ENCODE measurements at regions not wholly inside any gene's neighbourhood (a gene's known extent, or its start where the extent isn't known, plus 50 kb on each side); places are given as distances from the start of the nearest gene placed in this dataset.

DNA sequence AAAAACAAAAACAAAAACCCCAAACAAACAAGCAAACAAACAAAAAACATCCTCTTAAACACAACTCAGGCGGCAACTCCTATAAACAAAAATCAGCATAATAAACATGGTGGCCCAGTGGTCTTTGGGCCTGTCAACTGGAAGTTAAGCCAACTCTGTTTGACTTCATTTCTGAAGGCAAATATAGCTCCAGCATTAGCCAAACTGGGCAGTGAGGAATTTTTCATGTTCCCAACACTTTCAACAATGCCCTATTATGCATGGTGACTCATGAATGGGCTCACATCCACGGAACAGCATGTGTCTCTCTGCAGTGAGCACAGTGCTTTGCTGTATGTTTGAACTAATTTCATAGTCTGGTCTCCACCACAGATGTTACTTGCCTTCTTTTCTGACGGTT, 143.9 kb upstream of the STC2 start:
- DNase-seq (ENCODE audit: extremely low spot score), result no peak
- TF ChIP-seq, protein P1, sequence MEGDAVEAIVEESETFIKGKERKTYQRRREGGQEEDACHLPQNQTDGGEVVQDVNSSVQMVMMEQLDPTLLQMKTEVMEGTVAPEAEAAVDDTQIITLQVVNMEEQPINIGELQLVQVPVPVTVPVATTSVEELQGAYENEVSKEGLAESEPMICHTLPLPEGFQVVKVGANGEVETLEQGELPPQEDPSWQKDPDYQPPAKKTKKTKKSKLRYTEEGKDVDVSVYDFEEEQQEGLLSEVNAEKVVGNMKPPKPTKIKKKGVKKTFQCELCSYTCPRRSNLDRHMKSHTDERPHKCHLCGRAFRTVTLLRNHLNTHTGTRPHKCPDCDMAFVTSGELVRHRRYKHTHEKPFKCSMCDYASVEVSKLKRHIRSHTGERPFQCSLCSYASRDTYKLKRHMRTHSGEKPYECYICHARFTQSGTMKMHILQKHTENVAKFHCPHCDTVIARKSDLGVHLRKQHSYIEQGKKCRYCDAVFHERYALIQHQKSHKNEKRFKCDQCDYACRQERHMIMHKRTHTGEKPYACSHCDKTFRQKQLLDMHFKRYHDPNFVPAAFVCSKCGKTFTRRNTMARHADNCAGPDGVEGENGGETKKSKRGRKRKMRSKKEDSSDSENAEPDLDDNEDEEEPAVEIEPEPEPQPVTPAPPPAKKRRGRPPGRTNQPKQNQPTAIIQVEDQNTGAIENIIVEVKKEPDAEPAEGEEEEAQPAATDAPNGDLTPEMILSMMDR (IDR thresholded peaks at IDR 0.05; ENCODE audit: control extremely low read depth, extremely low read depth, low read depth, missing control alignments), result no peak
- CTCF ChIA-PET, result no interaction called here
- POLR2A ChIA-PET, result no interaction called here

DNA sequence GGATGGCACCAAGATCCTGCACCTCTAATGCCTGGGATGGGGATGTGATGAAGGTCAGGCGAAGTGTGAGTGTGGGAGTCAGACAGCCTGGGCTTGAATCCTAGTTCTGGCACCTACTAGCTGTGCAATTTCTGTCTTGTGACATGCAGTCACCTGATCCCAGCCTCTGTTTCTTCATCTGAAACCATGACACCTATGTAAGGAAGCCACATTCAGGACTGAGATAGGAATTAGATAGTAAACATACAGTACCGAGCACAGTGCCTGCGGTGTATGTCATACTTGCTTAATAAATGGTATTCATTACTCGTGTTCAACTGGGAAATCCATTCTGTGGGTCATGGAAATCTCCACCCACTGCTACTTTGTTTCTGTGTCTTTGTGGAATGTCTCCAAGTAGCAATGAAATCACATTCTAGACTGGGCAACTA, 140.6 kb upstream of the STC2 start:
- ChIA-PET POLR2A (no interaction called here), CTCF (no interaction called here)
- TF ChIP-seq, protein P1 (IDR thresholded peaks at IDR 0.05; ENCODE audit: control extremely low read depth, extremely low read depth, low read depth, missing control alignments), result no peak
- DNase-seq (ENCODE audit: extremely low spot score), result no peak

DNA sequence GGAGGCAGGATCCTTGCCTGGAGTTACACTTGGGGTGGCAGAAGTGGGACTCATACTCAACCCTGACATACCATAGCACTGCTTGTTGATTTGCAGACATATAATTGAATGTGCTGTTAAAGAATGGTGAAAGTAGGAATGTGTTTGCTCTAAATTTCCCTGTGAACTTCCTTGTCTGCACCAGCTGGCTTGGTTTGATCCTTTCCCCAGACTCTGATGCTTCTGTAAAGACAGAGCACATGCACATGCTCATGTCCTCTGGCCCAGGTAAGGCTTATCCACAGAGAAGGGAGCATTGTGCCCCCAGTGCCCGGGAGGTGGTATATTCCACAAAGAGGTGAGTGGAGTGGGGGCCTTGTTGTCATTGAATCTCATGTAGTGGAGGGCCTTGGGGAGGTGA, 138.0 kb upstream of the STC2 start:
- DNase-seq (ENCODE audit: extremely low spot score), result no peak
- TF ChIP-seq, protein P1 (IDR thresholded peaks at IDR 0.05; ENCODE audit: control extremely low read depth, extremely low read depth, low read depth, missing control alignments), result no peak
- ChIA-PET POLR2A (no interaction called here), CTCF (no interaction called here)

- POLR2A ChIA-PET, result interaction anchor here (0.6 kb wide), 1 partner anchor 85 kb away, joined by 3 read pairs; no protein-coding TSS in a partner anchor
- TF ChIP-seq, protein P1 (IDR thresholded peaks at IDR 0.05; ENCODE audit: control extremely low read depth, extremely low read depth, low read depth, missing control alignments), result no peak
- DNase-seq (ENCODE audit: extremely low spot score), result no peak
- CTCF ChIA-PET, result interaction anchor here (1.2 kb wide), 1 partner anchor 13 kb away, joined by 3 read pairs; no protein-coding TSS in a partner anchor
Observed at GRCh38 chr5:173464813-173465212, 136.6 kb upstream of the STC2 start.

GRCh38 chr5:173463207-173463606, 135.0 kb upstream of the STC2 start:
- CTCF ChIA-PET, result no interaction called here
- POLR2A ChIA-PET, result no interaction called here
- DNase-seq (ENCODE audit: extremely low spot score), result no peak
- TF ChIP-seq, protein P1 (IDR thresholded peaks at IDR 0.05; ENCODE audit: control extremely low read depth, extremely low read depth, low read depth, missing control alignments), result no peak

GRCh38 chr5:173458828-173459609, 130.8 kb upstream of the STC2 start:
- ChIA-PET POLR2A (no interaction called here), CTCF (interaction anchor here (1.4 kb wide), 1 partner anchor 10 kb away, joined by 3 read pairs; no protein-coding TSS in a partner anchor)
- no peak for DNase-seq (ENCODE audit: extremely low spot score)
- TF ChIP-seq, protein P1 (IDR thresholded peaks at IDR 0.05; ENCODE audit: control extremely low read depth, extremely low read depth, low read depth, missing control alignments), result no peak

All from GM10248 (cell line).